OCI-LY3 (cell line): ENCODE measurements at regions not wholly inside any gene's neighbourhood (a gene's known extent, or its start where the extent isn't known, plus 50 kb on each side); places are given as distances from the start of the nearest gene placed in this dataset.

Source experiments
- CTCF ChIP-seq: fragments of 200-600, 300-600 bp; sonication (generic); IDR thresholded peaks from 2 replicates; pipeline ENCODE4 v1.5.1; 2014; ENCODE audit warnings: antibody characterized with exemption, low read length, low read depth
- EZH2phosphoT487 ChIP-seq: fragments of 200-600 bp; shearing (Covaris generic); IDR thresholded peaks from 2 replicates; pipeline ENCODE4 v1.6.1; 2018; ENCODE audit warnings: antibody characterized with exemption, mixed run types, low read depth

DNA sequence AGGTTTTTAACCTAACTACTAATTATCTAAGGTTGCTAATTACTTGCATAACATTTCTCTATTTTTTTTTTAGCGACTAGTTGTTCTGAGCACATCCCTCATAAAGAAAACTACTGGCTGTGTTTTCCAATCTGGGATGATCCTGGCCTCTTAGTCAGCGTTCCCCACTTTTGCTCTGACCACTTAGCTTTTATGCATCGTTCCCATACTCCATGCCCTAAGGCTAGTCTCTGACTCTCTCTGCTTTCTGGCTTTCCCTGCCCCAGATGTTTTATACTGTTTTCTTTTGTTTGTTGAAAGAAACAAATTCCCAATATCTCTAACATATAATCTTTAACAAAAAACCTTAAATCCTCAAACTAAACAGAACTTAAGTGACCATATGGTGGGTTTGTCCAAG is 217.9 kb downstream of the SPATA31D1 start:
- TF ChIP-seq CTCF = no peak
- no peak for TF ChIP-seq EZH2phosphoT487
